NB4 (cell line): ENCODE measurements at regions not wholly inside any gene's neighbourhood (a gene's known extent, or its start where the extent isn't known, plus 50 kb on each side); places are given as distances from the start of the nearest gene placed in this dataset.

Source experiments
- MAX ChIP-seq: IDR thresholded peaks from 2 replicates; pipeline ENCODE4 v1.6.1; 2011; ENCODE audit warnings: low read depth, low read length
- MYC ChIP-seq: IDR thresholded peaks from 2 replicates; pipeline ENCODE4 v1.6.1; 2011; ENCODE audit warnings: low read depth, low read length
- POLR2A ChIP-seq: IDR thresholded peaks from 2 replicates; pipeline ENCODE4 v1.6.1; 2011; ENCODE audit warnings: mild to moderate bottlenecking; ENCODE audit not compliant: insufficient read length; ENCODE audit errors: extremely low read depth
- TF ChIP-seq, protein P1 (sequence below): IDR thresholded peaks from one replicate; pipeline ENCODE4 v1.5.1; 2012; ENCODE audit warnings: low read depth, low read length

GRCh38 chr7:19928247-19928646 lies 154.8 kb upstream of the TMEM196 start:
- TF ChIP-seq POLR2A = no peak
- TF ChIP-seq, protein P1, sequence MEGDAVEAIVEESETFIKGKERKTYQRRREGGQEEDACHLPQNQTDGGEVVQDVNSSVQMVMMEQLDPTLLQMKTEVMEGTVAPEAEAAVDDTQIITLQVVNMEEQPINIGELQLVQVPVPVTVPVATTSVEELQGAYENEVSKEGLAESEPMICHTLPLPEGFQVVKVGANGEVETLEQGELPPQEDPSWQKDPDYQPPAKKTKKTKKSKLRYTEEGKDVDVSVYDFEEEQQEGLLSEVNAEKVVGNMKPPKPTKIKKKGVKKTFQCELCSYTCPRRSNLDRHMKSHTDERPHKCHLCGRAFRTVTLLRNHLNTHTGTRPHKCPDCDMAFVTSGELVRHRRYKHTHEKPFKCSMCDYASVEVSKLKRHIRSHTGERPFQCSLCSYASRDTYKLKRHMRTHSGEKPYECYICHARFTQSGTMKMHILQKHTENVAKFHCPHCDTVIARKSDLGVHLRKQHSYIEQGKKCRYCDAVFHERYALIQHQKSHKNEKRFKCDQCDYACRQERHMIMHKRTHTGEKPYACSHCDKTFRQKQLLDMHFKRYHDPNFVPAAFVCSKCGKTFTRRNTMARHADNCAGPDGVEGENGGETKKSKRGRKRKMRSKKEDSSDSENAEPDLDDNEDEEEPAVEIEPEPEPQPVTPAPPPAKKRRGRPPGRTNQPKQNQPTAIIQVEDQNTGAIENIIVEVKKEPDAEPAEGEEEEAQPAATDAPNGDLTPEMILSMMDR = no peak
- TF ChIP-seq MAX = no peak
- no peak for TF ChIP-seq MYC
